Body of pancreas (tissue), 4 donors: ENCODE measurements at regions not wholly inside any gene's neighbourhood (a gene's known extent, or its start where the extent isn't known, plus 50 kb on each side); places are given as distances from the start of the nearest gene placed in this dataset.

Experiments used
- CTCF ChIP-seq, 7 experiments: fragments of 450-650 bp in 4 of 7; fragments of 200-600 bp in 3 of 7; sonication (generic) in 3 of 7; IDR thresholded peaks; one replicate each; pipeline ENCODE4 v1.5.1; 2016 to 2019; ENCODE audit warnings: antibody characterized with exemption in 7 of 7
- POLR2A ChIP-seq, 3 donors: fragments of 450-650 bp; IDR thresholded peaks; one replicate each; pipeline ENCODE4 v1.6.1; 2016; ENCODE audit warnings: antibody characterized with exemption in 3 of 3, mild to moderate bottlenecking in 2 of 3

- TF ChIP-seq CTCF (IDR thresholded peaks at IDR 0.05) (no peak), POLR2A (IDR thresholded peaks at IDR 0.05) (no peak)
Measured at GRCh38 chr5:124402144-124402581, 344.3 kb downstream of the ZNF608 start.
